Body of pancreas (tissue), 4 donors: ENCODE measurements at regions not wholly inside any gene's neighbourhood (a gene's known extent, or its start where the extent isn't known, plus 50 kb on each side); places are given as distances from the start of the nearest gene placed in this dataset.
A peak's percentile ranks its signal among the peaks of the same experiment; 100 is the strongest.

ENCODE experiments used
- ATAC-seq: fragments of 150-250 bp; one replicate; pipeline ENCODE4 v1.9.1; 2016
- DNase-seq, 4 donors: peaks; one replicate each; pipeline ENCODE4 v3.0.0-alpha.2; 2019
- H3K27ac ChIP-seq, 4 donors: fragments of 200-600 bp; sonication (generic); 1 replicate in 3 of 4; 2 replicates in 1 of 4; pipeline versions ENCODE4 v1.5.1 to v1.6.1; 2016 to 2019; ENCODE audit warnings: mild to moderate bottlenecking in 1 of 4, mixed read lengths in 1 of 4, moderate library complexity in 1 of 4
- H3K27me3 ChIP-seq, 2 donors: fragments of 200-600 bp; sonication (generic); one replicate each; pipeline ENCODE4 v1.6.0; 2016; ENCODE audit warnings: mild to moderate bottlenecking in 1 of 2
- H3K36me3 ChIP-seq, 2 donors: fragments of 200-600 bp; sonication (generic); replicated peaks in 1 of 2; 2 replicates each; pipeline ENCODE4 v1.5.1; 2016; ENCODE audit warnings: low read depth in 2 of 2; ENCODE audit not compliant: insufficient read depth in 1 of 2
- H3K4me1 ChIP-seq: fragments of 200-600 bp; sonication (generic); one replicate; pipeline ENCODE4 v1.6.0; 2016
- H3K4me3 ChIP-seq, 2 donors: fragments of 200-600 bp; sonication (generic); 1 replicate in 1 of 2; 2 replicates in 1 of 2; pipeline ENCODE4 v1.5.1; 2016 to 2019
- H3K9me3 ChIP-seq, 3 donors: fragments of 200-600 bp; sonication (generic); 1 replicate in 2 of 3; 2 replicates in 1 of 3; pipeline ENCODE4 v1.5.1; 2016
- POLR2A ChIP-seq, 3 donors: fragments of 450-650 bp; IDR thresholded peaks; one replicate each; pipeline ENCODE4 v1.6.1; 2016; ENCODE audit warnings: antibody characterized with exemption in 3 of 3, mild to moderate bottlenecking in 2 of 3
- WGBS, 2 donors: methylation state at CpG; one replicate each; pipeline ENCODE4 v1.1.5; 2017; 5-methylcytosine and 5-hydroxymethylcytosine counted together
- intact Hi-C: fragments of 100-400 bp; cut with DNase I; formaldehyde crosslinking; loops from one replicate; pipeline ENCODE4 v1.15.1; 2023
- TF ChIP-seq, protein P1 (sequence below), 7 experiments: fragments of 450-650 bp in 4 of 7; fragments of 200-600 bp in 3 of 7; sonication (generic) in 3 of 7; IDR thresholded peaks; one replicate each; pipeline ENCODE4 v1.5.1; 2016 to 2019; ENCODE audit warnings: antibody characterized with exemption in 7 of 7

- Histone ChIP-seq H3K4me1 (no peaks in the 10 kb centered on the region), H3K9me3 (no peaks in the 10 kb centered on the region), H3K27ac (no peak overlapping the region), H3K36me3 (no peaks in the 10 kb centered on the region), H3K27me3 (no peaks in the 10 kb centered on the region), H3K4me3 (no peak overlapping the region)
- WGBS, 2 donors: 28 to 66% methylated on average over 2 to 14 of the region's 14 CpGs
- intact Hi-C loops: no loop called here
- DNase-seq (peak in 1 of 4 donors; percentile 3), ATAC-seq (no peak)
- TF ChIP-seq POLR2A (IDR thresholded peaks at IDR 0.05): no peak
- TF ChIP-seq, protein P1, sequence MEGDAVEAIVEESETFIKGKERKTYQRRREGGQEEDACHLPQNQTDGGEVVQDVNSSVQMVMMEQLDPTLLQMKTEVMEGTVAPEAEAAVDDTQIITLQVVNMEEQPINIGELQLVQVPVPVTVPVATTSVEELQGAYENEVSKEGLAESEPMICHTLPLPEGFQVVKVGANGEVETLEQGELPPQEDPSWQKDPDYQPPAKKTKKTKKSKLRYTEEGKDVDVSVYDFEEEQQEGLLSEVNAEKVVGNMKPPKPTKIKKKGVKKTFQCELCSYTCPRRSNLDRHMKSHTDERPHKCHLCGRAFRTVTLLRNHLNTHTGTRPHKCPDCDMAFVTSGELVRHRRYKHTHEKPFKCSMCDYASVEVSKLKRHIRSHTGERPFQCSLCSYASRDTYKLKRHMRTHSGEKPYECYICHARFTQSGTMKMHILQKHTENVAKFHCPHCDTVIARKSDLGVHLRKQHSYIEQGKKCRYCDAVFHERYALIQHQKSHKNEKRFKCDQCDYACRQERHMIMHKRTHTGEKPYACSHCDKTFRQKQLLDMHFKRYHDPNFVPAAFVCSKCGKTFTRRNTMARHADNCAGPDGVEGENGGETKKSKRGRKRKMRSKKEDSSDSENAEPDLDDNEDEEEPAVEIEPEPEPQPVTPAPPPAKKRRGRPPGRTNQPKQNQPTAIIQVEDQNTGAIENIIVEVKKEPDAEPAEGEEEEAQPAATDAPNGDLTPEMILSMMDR (IDR thresholded peaks at IDR 0.05): no peak
Observed at GRCh38 chr1:186511761-186512637, 51.1 kb upstream of the PDC start.
